HG03439 (cell line): ENCODE measurements at regions not wholly inside any gene's neighbourhood (a gene's known extent, or its start where the extent isn't known, plus 50 kb on each side); places are given as distances from the start of the nearest gene placed in this dataset.
A peak's percentile ranks its signal among the peaks of the same experiment; 100 is the strongest.
"Not testable (repeated sequence)": the region's sequence is repeated elsewhere in the genome, so short reads cannot be mapped to it uniquely, and the experiment has no call there.

Experiments used
- ATAC-seq: cut with Tn5 transposase; IDR thresholded peaks from one replicate; pipeline ENCODE4 v1.9.1; 2021; ENCODE audit warnings: mild to moderate bottlenecking, moderate library complexity; ENCODE audit not compliant: unreplicated experiment

GRCh38 chr4:156420623-156421022 is 467.0 kb upstream of the CTSO start:
- no peak for ATAC-seq

GRCh38 chr4:156419080-156419685 is 465.5 kb upstream of the CTSO start:
- no peak for ATAC-seq

- ATAC-seq = no peak
These were observed 460.7 kb upstream of the CTSO start for GRCh38 chr4:156414406-156414805.

DNA sequence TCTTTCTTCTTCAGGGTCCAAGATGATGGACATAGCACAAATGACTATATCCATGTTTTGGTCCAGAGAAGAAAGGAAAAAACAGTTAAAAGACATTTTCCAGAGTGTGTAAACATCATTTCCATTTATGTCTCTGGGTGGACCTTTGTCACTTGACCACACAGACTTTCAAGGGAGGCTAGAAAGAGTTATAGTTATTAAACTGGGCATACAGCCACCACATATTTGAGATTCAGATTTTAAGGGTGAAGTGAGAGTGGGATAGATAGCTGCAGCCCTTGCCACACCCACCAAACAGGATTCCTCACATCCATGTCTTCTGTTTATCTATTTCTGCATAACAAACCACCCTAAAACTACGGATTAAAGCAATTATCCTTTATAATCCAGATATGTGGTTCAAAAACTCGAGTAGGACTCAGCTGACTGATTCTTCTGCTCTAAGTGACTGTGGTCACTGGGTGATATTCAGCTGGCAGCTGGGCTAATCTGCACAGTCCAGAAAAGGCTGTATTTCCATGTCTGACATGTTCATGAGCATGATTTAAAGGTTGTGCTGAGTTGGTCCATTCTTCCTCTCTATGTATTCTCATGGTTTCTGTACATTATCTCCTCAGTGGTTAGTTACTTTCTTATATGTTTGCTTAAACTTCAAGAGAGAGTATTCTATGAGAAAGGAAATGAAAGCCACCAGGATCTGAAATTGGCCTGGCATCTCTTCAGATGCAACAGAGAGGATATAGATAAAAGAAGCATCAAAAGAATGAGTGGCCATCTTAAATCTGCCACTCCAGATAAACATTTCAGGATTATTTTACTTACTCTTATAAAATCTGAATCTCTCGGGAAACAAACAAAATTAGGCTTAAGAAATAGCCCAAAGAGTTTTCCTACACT is 459.8 kb upstream of the CTSO start:
- no peak for ATAC-seq

- no peak for ATAC-seq
These were observed 457.9 kb upstream of the CTSO start for GRCh38 chr4:156411531-156411930.

- no peak for ATAC-seq
These were observed 455.1 kb upstream of the CTSO start for GRCh38 chr4:156408749-156409148.

- ATAC-seq = no peak
These were observed 447.7 kb upstream of the CTSO start for GRCh38 chr4:156401371-156401770.

GRCh38 chr4:156396534-156396933 is 442.9 kb upstream of the CTSO start:
- ATAC-seq = no peak

GRCh38 chr4:156391325-156391653 is 437.6 kb upstream of the CTSO start:
- ATAC-seq = no peak

- ATAC-seq = no peak
These were observed 437.1 kb upstream of the CTSO start for GRCh38 chr4:156390599-156391324.

- ATAC-seq = no peak
These were observed 435.2 kb upstream of the CTSO start for GRCh38 chr4:156388826-156389225.

- peak; percentile 73 for ATAC-seq
These were observed 424.5 kb upstream of the CTSO start for GRCh38 chr4:156378033-156378665.

- ATAC-seq = no peak
These were observed 423.5 kb upstream of the CTSO start for GRCh38 chr4:156377036-156377710.

DNA sequence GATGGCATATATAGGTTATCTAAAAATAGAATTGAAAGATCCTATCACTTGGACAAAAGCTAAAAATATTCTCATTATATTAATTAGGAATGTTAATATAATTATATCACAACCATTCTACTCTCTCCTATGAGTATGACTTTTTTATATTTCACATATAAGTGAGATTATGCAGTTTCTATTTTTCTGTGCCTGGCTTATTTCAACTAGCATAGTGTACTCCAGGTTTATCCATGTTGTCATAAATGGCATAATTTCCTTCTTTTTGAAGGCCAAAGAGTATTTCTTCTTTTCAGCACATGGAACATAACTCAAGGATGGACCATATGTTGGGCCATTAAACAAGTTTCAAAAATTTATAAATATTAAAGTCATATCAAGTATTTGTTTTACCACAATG is 421.2 kb upstream of the CTSO start:
- no peak for ATAC-seq

DNA sequence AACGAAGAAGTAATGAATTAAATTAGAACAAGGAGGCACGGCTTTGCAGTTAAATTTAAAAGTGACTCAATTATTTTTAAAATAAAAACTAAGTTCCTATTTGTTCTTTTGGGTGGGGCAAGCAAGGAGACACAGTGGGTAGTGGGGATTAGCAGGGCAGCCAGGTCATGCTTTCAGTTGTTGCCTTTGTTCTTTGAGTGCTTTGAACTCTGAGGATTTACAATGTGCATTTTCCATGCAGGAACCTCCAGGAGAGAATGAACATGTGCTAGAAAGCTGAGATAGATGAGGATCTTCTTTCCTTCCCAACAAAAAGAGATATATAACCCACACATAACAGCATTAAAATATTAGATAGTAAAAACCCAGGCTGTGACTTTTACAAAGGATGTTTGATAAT is 420.4 kb upstream of the CTSO start:
- no peak for ATAC-seq

DNA sequence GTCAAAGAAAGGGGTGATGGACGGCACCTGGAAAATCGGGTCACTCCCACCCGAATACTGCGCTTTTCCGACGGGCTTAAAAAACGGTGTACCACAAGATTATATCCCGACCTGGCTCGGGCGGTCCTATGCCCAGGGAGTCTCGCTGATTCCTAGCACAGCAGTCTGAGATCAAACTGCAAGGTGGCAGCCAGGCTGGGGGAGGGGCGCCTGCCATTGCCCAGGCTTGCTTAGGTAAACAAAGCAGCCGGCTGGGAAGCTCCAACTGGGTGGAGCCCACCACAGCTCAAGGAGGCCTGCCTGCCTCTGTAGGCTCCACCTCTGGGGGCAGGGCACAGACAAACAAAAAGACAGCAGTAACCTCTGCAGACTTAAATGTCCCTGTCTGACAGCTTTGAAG is 413.8 kb upstream of the CTSO start:
- not testable (repeated sequence) for ATAC-seq

- ATAC-seq = no peak
These were observed 408.9 kb upstream of the CTSO start for GRCh38 chr4:156362581-156362980.

GRCh38 chr4:156347412-156348075 is 393.9 kb upstream of the CTSO start:
- no peak for ATAC-seq

DNA sequence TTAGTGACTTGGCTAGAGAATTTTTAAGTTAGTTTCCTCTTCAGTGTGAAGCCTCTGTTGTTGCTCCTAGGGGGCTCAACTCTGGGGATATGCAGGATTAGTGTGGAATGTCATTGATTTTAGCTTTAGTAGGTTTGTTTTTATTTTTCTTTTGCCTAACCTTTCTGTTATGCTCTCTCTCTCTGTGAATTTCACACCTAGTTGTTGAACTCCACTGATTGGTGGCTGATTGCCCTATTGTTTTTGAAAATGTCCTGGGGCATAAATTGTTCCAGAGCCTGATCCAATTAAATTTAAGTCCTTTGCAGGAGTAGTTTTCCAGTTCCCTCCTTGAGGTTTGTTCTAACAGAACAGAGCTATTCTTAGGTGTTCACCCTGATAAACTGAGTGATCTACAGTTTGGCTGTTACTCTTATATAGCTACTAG is 393.3 kb upstream of the CTSO start:
- ATAC-seq = no peak

GRCh38 chr4:156344397-156344796 is 390.7 kb upstream of the CTSO start:
- ATAC-seq = no peak
